NCI-H2081 treated with DMSO at 0.1 percent for 48 hours (cell line): ENCODE measurements at regions not wholly inside any gene's neighbourhood (a gene's known extent, or its start where the extent isn't known, plus 50 kb on each side); places are given as distances from the start of the nearest gene placed in this dataset.
"Not testable (repeated sequence)": the region's sequence is repeated elsewhere in the genome, so short reads cannot be mapped to it uniquely, and the experiment has no call there.

Experiments
- DNase-seq: peaks from one replicate; lab custom pipeline; 2025; lab: John Stamatoyannopoulos, UW

DNA sequence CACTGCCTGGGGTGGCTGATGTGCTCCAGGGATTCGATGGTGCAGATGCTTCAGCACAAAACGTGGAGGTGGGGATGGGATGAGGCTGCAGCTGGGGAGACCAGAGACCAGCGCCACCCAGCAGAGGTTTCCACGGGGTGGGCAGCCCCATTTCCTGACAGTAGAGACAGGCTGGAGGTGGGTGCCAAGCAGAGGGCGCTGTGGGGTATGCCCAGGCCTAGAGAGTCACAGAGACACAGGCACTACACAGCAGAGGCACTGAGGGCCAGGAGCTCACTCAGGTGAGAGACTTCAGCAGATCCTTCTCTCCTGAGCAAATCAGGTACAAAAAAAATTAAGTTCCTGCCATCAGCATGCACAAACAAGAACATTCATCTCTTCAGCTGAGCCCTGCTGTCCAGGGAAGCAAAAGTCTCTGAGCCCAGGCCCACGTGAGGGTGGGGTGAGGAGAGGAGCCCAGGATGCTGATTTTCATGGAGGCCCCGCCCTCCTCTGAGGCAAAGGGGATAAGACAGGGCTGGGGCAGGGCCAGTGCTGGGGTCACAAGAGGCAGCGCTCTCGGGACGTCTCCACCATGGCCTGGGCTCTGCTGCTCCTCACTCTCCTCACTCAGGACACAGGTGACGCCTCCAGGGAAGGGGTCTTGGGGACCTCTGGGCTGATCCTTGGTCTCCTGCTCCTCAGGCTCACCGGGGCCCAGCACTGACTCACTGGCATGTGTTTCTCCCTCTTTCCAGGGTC lies 53.1 kb downstream of the GGTLC2 start:
- no peak for DNase-seq

DNA sequence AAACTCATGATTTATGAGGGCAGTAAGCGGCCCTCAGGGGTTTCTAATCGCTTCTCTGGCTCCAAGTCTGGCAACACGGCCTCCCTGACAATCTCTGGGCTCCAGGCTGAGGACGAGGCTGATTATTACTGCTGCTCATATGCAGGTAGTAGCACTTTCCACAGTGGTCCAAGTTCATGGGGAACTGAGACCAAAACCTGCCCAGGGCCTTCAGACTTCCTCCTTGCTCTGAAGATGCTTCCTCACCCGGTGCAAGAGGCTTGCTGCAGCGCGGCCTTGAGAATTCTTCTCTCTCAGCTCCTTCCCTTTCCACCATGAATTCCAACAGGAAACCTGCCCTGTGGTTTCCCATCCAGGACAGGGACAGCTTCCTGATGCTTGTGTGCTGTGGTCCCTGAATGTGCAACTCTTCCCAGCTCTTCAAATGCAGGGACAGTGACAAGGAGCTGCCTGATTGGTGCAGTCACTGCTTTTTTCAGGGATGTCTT lies 53.9 kb downstream of the GGTLC2 start:
- DNase-seq, result no peak

DNA sequence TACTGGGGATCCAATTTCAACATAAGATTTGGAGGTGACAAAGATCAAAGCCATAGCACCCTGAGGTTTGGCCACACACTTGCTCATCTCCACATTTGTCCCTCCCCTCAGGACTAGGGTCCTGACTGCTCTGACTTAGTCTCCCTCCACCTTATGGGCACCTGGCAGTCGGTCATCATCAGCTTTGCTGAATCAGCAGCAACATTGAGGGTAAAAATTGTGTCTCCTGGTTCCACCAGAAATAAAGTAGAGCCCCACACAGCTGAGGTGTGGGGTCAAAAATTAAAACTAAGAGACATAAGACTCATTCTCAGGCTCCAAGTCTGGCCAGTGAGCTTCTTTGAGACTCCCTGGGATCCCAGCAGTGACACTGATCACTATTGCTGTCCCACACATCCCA lies 56.2 kb downstream of the GGTLC2 start:
- no peak for DNase-seq

DNA sequence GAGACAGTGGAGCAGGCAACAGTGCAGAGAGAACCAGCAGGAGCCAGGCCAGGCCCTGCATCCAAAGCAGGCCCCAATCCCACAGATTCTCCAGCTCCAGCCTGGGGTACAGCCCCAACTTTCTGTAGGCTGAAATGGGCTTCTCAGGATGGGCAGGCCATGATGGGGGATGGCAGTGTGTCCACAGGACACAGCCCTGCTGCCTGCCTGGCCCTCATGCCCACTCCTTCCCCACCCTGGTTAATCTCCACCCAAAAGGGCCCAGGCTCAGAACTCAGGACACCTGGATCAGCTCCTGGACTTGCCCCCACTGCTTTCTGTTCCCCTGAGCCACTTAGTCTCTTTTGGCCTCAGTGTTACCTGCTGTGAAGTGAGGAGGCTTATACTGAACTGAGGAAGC lies 57.1 kb downstream of the GGTLC2 start:
- not testable (repeated sequence) for DNase-seq

DNA sequence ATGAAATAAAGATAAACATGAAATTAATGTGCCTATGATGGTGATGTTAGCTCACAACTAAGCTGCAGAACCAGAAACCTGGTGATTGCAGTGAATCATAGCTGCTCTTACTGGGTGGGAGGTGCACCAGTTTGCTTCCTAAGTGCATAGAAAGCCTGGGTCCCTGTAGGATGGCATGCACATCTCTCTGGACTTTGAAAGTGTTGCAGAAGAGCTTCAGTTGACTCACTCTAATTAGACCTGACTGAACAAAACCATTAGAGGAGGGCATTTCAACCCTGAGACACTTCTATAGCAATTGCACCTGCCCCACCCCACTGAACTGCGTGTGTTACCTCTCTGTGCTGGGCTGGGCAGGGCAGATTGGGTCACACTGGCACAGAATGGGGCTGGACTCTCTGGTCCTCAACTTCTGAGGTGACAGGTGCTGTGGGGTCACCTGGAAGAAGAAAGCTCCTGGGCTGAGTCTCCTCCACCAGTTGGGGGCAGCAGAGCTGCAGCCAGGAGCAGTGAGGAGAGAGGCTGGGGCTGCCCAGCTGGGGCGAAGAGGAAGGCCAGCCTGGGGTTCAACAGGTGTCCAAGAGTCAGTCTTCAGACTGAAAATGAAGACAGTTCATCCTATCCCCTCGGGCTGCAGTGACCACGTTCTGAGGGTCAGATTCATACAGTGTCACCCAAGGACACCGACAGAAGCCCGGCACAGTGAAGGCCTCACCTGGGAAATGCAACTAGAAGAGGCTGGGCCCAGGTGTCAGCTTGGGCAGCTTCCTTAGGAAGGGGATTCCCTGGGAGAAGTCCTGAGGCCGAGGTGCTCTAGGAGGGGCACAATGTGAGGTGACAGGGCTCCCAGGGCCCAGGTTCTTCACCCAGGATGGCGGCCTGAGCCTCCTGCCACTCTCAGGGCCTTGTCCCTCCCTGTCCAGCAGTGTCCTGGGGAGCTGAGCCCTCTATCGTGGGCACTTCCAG lies 58.1 kb downstream of the GGTLC2 start:
- DNase-seq, result no peak

DNA sequence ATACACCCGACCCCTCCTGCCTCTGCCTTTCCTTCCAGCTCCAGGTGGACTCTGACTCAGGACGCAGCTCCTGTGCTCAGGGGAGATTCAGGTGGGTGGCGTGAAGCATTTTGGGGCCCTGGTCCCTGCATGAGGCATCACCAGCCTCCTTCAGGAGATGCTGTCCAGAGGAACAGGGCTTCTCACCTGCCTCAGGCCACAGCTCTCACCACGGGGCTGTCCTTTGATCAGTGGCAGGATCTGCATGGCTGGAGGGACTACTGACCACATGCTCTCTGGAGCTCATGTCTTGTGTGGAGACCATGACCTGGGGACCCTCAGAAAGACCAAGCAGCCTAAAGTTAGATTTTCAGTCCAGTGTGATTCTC lies 58.8 kb downstream of the GGTLC2 start:
- DNase-seq, result no peak

DNA sequence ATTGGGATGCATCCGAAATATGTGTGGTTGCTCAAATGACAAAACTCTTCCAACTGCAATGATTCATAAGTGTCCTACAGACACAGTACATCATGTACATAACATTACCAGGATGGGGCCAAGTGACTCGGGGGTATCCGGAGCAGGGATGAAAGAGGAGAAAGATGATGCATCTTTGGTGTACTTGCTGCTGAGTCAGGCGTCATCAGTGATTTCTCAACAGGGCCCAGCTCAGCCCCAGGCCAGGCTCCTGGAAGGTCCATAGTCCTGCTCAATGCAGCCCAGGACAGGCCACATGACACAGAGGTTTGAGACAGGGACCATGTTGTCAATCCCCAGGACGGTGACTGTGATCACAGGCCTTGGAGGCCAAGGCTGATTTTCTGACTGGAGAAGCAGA lies 59.3 kb downstream of the GGTLC2 start:
- DNase-seq, result no peak

DNA sequence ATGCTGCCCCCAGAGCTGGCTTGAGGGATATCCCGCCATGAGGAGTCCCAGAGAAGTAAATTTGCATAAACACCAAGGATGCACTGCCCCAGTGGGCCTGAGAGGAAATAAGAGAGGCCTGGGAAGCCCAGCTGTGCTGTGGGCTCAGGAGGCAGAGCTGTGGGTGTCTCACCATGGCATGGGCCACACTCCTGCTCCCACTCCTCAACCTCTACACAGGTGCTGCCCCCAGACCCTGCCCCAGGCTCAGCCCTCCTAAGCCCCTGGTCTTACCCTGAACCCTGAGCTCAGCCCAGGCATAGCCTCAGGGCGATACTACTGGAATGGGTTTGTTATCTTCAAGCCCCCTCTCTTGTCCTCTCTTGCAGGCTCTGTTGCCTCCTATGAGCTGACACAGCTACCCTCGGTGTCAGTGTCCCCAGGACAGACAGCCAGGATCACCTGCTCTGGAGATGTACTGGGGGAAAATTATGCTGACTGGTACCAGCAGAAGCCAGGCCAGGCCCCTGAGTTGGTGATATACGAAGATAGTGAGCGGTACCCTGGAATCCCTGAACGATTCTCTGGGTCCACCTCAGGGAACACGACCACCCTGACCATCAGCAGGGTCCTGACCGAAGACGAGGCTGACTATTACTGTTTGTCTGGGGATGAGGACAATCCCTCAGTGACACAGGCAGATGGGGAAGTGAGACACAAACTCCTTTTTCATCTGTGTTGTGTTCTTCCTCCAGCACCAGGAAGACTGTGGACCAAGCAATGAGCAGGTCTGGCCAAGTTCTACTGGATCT lies 59.9 kb downstream of the GGTLC2 start:
- DNase-seq, result no peak

DNA sequence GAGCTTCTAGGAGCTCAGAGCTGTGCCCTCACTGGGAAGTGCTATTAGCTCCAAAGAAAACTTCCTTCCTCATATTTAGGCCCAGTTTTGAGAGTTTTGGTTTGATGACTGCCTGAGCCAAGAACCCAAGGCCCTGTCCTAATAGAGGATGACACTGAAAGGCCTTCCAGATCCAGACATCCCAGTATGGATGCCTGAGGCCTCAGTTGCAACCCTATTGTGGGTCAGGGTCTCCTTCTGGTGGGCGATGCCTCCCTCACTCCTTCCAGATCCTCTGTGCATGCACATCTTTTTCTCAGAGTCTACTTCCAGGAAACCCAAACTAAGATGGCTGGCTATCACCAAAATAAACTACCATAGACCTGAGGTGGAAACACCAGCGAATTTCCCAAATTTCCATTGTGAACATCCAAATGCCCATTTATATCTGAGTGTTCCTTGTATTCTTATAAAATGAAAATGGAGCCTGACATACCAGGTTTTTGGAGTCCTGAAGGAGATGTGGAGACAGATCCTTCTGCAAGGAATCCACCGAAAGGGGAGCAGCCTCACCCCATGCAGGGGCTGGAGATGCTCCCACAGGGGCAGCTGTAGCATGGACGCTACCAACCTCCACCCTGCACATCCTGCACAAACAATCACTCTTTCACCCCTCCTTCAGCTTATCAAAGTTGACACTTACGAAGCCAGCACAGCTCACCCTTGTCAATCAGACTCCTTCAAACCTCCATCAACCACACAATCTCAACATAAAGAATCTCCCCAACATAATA lies 61.1 kb downstream of the GGTLC2 start:
- DNase-seq, result no peak

DNA sequence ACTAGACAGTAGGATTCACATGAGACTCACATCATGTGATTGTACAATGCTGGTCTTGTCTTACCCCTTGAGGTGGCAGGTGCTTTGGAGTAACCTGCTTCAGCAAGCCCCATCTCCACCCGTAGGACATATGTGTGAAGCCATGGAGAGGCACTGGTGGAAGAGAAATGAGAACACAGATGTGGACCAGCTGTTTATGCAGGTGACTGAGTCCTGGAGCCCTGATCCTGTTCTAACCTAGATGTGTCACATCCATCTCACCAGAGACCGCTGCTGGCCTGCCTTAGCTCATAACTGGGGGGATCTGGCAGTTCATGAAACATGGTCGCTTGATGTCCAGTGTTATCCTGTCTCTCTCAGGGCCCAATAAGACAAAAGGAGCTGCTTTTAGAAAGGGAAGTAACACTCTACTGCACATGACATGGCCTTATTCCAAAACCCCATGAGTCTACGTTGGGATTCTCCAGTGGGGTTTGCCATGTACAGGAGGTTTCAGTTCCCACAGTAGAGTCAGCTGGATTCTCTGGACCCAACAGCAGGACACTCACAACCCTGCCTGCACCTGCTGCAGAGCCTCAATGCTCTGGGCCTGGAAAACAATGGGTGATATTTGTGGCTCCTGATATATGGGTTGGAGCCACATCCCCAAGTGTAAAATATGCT lies 62.0 kb downstream of the GGTLC2 start:
- DNase-seq, result no peak

DNA sequence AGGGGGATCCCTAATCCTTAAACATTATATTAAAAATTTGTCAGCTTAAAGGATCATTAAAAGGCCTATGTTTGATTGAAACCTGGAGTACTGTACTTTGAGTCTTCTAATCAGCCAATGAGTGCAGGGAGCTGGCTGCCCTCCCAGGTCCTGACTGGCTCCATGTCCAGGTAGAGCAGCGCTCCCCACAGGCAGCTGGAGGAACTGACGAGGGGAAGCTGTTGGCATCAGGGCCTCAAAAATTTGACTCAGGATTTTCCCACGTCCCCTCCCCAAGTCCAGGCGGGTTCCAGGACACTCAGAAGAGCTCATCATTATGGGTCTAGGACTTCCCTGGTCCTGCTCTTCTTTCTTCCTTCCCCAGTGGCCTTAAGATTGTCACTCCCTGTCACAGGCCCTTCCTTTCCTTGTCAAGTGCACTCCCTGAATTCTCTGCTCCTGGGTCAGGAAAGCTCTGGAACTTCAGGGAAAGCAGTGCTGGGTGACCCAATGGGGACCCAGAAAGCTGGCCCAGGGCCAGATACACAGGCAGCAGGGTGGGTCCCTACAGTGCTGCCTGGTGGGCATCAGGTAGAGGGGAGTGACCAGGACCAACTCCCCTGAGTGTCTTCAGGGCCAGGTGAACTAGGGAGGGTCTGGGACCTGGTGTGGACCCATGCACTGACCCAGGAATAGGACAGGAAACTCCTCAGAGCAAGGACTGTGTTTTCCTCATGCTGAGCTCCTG lies 65.5 kb downstream of the GGTLC2 start:
- no peak for DNase-seq

DNA sequence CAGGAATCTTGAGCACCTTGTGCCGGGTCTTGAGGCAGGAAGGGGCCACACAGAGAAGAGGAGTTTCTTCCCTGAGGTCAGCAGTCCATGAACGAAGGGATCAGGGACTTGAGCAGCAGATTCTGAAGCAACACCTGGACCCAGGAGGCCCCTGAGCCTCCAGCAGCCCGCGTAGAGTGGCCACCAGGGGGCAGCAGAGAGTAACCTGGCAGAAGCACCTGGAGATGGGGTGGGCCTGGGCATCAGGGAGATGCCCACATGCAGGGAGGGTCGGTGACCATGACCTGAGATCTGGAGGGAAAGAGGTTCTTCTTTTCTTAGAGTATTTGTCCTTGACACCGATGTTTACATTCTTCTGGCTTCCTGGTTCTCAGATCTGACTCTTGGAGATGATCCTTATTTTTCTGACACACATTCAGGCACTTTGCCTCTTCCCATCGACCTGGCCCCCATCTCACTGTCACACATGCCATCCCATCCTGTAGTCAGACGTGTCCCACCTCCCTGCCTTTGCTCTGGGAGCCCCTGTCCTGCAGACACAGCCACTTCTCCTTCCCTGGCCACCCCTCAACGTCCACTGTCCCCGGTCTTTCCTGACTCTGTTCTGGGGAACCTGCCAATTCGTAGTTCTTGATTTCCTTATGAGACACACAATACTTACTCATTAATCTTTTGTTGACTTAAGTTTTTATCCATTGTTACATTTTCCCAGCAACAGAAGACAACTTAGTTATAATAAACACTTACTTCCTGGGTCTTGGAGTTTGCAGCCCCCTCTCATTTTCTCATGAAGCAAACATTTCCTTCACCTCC lies 66.5 kb downstream of the GGTLC2 start:
- no peak for DNase-seq

DNA sequence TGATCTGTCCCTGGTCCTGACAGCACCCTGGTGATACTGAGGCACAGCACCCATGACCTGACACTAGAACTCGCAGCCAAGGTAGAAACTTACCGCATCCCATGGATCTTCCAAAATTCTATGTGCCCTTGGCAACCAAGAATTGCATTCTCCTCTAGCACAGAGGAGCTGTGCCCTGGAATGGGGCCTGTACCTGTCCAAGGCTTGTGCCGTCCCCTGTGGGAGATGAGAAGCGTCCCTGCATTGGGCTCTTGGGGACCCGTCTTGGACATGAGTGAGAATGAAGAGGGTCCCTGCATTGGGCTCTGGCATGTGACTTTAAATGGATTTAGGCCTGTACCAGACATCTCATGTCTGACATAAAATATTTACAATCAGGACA lies 67.1 kb downstream of the GGTLC2 start:
- no peak for DNase-seq

DNA sequence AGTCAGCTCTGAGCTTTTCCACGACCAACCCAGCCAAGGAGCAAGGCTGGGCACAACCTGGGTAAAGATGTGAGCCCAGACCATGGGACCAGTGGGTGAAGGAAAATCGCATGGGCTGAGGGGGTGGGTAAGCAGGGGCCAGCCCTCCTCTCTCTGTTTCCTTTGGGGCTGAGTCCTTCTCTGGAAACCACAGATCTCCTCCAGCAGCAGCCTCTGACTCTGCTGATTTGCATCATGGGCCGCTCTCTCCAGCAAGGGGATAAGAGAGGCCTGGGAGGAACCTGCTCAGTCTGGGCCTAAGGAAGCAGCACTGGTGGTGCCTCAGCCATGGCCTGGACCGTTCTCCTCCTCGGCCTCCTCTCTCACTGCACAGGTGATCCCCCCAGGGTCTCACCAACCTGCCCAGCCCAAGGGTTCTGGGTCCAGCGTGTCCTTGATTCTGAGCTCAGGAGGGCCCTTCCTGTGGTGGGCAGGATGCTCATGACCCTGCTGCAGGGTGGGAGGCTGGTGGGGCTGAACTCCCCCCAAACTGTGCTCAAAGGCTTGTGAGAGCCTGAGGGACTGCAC lies 67.8 kb downstream of the GGTLC2 start:
- DNase-seq, result no peak

DNA sequence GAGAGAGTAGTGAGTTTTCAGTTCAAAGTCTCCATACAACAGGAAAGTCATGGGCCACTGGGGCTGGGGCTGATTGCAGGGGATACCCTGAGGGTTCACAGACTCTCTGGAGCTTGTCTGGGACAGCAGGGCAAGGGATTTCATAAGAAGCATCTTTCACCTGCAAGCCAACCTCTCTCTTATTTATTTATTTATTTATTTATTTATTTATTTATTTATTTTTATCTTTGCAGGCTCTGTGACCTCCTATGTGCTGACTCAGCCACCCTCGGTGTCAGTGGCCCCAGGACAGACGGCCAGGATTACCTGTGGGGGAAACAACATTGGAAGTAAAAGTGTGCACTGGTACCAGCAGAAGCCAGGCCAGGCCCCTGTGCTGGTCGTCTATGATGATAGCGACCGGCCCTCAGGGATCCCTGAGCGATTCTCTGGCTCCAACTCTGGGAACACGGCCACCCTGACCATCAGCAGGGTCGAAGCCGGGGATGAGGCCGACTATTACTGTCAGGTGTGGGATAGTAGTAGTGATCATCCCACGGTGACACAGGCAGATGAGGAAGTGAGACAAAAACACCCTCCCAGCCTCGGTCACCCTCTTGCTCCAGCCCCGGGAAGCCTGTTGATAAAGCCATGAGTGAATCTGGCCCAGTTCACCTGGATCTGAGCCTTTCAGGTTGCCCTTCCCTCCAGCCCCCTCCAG lies 68.4 kb downstream of the GGTLC2 start:
- no peak for DNase-seq

DNA sequence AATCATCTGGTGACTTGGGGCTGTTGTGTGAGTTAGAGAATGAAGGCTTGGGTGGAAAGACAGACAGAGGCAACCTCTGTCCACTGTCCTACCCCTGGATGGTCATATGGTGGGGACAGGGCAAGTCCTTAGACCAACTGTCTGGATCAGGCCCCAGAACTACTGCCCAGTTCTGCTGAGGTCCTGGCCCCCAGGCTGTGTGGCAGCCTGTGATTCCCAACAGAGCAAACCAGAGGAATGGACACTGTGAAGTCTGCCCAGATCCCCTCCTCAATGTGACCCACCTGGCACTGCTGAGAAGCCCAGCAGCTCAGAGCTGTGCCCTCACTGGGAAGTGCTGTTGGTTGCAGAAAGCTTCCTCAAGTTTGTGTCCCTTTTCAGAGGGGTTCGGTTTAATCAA lies 69.0 kb downstream of the GGTLC2 start:
- DNase-seq, result no peak

DNA sequence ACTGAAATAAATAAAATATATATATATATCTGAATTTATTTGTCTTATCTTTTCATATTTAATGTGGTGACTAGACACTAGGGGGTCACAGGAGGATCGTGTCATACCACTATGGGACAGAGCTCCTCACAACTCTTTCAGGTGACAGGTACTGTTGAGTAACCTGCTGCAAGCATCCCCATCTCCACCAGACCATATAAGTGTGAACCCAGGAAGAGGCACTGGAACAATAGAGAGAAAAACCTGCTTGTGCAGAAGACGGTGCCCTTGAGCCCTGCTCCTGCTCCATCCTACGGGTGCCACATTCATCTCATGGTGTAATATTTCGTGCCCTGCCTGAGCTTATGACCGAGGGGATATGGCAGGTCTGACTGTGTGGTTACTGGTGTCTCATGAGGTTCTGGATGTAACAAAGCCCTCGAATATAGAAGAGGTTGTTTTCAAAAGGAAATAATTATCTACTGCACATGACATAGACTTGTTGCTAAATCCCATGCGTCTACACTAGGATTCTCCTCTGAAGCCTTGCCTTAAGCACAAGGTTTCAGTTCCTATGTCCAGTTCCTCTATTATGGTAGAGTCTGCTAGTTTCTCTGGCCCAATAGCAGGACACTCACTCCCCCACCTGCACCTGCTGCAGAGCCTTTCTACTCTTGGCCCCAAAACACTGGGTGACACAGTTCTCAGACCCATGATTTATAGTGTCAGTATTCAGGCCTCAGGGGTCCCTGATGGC lies 70.4 kb downstream of the GGTLC2 start:
- no peak for DNase-seq

DNA sequence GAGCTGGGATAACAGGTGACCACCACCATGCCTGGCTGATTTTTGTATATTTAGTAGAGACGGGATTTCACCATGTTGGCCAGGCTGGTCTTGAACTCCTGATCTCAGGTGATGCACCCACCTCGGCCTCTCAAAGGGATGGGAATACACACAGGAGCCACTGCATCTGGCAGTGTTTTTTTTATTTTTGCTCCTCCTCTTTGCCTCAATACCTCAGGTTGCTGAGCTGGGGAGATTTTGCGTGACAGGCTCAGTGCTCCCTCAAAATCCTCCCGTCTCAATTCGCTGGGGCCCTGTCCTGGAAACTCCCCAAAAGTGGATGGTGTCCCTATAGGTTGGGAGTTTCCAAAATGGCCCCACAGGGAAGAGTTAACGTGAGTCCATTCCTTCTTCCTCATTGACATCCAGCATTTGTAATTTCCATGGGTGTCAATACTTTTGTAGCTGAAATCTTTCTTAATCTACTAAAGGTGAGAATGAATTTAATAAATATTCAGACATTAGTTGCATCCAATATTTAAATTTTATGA lies 71.8 kb downstream of the GGTLC2 start:
- DNase-seq, result no peak
